ENCODE measurements at regions not wholly inside any gene's neighbourhood (a gene's known extent, or its start where the extent isn't known, plus 50 kb on each side); places are given as distances from the start of the nearest gene placed in this dataset.

DNA sequence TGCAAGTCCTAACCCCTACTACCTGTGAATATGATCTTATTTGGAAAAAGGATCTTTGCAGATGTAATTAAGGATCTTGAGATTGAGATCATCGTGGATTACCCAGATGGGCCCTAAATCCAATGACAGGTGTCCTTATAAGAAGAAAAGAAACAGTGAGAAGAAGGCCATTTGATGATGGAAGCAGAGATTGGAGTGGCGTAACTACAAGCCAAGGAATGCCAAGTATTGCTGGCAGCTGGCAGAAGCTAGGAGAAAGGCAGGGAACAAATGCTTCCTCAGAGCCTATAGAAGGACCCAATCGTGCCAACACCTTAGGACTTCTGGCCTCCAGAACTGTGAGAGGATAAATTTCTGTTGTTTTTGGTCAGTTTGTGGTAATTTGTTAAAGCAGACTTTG, 70.1 kb upstream of the PALM2AKAP2 start:
- TF ChIP-seq, protein P1, sequence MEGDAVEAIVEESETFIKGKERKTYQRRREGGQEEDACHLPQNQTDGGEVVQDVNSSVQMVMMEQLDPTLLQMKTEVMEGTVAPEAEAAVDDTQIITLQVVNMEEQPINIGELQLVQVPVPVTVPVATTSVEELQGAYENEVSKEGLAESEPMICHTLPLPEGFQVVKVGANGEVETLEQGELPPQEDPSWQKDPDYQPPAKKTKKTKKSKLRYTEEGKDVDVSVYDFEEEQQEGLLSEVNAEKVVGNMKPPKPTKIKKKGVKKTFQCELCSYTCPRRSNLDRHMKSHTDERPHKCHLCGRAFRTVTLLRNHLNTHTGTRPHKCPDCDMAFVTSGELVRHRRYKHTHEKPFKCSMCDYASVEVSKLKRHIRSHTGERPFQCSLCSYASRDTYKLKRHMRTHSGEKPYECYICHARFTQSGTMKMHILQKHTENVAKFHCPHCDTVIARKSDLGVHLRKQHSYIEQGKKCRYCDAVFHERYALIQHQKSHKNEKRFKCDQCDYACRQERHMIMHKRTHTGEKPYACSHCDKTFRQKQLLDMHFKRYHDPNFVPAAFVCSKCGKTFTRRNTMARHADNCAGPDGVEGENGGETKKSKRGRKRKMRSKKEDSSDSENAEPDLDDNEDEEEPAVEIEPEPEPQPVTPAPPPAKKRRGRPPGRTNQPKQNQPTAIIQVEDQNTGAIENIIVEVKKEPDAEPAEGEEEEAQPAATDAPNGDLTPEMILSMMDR (IDR thresholded peaks at IDR 0.05), result no peak
- no peak for TF ChIP-seq POLR2A (IDR thresholded peaks at IDR 0.05)

All from esophagus squamous epithelium (tissue), 4 donors.